Upper lobe of left lung (tissue), 6 donors: ENCODE measurements at regions not wholly inside any gene's neighbourhood (a gene's known extent, or its start where the extent isn't known, plus 50 kb on each side); places are given as distances from the start of the nearest gene placed in this dataset.

Experiments
- ATAC-seq, 2 donors: fragments of 200-7000 bp; cut with Tn5 transposase; one replicate each; pipeline ENCODE4 v1.9.1; 2022; ENCODE audit warnings: mild to moderate bottlenecking in 2 of 2, moderate library complexity in 2 of 2; ENCODE audit not compliant: low FRiP score in 2 of 2
- DNase-seq, 2 donors: peaks; one replicate each; pipeline ENCODE4 v3.0.0-alpha.2; 2019 to 2020
- H3K27ac ChIP-seq, 4 donors: fragments of 200-600 bp; sonication (generic); one replicate each; pipeline ENCODE4 v1.5.1; 2016 to 2019
- H3K27me3 ChIP-seq, 4 donors: fragments of 200-600 bp; sonication (generic); one replicate each; pipeline ENCODE4 v1.5.1; 2017 to 2019
- H3K36me3 ChIP-seq, 4 donors: fragments of 200-600 bp; sonication (generic); one replicate each; pipeline ENCODE4 v1.5.1; 2016 to 2019
- H3K4me1 ChIP-seq, 4 donors: fragments of 200-600 bp; sonication (generic); one replicate each; pipeline ENCODE4 v1.5.1; 2018 to 2019
- H3K4me3 ChIP-seq, 4 donors: fragments of 200-600 bp; sonication (generic); one replicate each; pipeline ENCODE4 v1.5.1; 2017 to 2019; ENCODE audit warnings: mild to moderate bottlenecking in 2 of 4, moderate library complexity in 1 of 4
- H3K9me3 ChIP-seq, 4 donors: fragments of 200-600 bp; sonication (generic); one replicate each; pipeline ENCODE4 v1.5.1; 2018 to 2019
- CTCF ChIP-seq, 6 experiments: fragments of 450-650 bp in 4 of 6; fragments of 200-600 bp in 2 of 6; sonication (generic) in 2 of 6; IDR thresholded peaks; one replicate each; pipeline ENCODE4 v1.5.1; 2016 to 2019; ENCODE audit warnings: antibody characterized with exemption in 6 of 6
- EP300 ChIP-seq, 4 donors: sonication (generic); formaldehyde crosslinking; IDR thresholded peaks; one replicate each; pipeline ENCODE4 v1.5.1; 2017; ENCODE audit warnings: antibody characterized with exemption in 4 of 4, control low read depth in 2 of 4
- POLR2A ChIP-seq, 4 donors: fragments of 450-650 bp; IDR thresholded peaks; one replicate each; pipeline ENCODE4 v1.5.1; 2016 to 2017; ENCODE audit warnings: antibody characterized with exemption in 4 of 4, mild to moderate bottlenecking in 2 of 4
- POLR2AphosphoS5 ChIP-seq, 2 donors: sonication (generic); formaldehyde crosslinking; IDR thresholded peaks; one replicate each; pipeline ENCODE4 v1.5.1; 2017; ENCODE audit warnings: antibody characterized with exemption in 2 of 2
- WGBS, 2 donors: methylation state at CpG; one replicate each; pipeline ENCODE4 v1.1.5; 2017 to 2018; 5-methylcytosine and 5-hydroxymethylcytosine counted together
- donor health status: DM: no; HTN: no; CAD: no; lungs with moderate emphysema.
- donor health status: DM: no; HTN: yes; CAD: no; lungs with severe emphysema.

GRCh38 chr2:114222344-114222743 lies 220.1 kb upstream of the DPP10 start:
- TF ChIP-seq POLR2AphosphoS5 (IDR thresholded peaks at IDR 0.05) (no peak), POLR2A (IDR thresholded peaks at IDR 0.05) (no peak), EP300 (IDR thresholded peaks at IDR 0.05) (no peak)
- DNase-seq, result no peak
- Histone ChIP-seq H3K4me1 (no peaks in the 10 kb centered on the region), H3K27ac (no peak overlapping the region), H3K4me3 (no peak overlapping the region), H3K9me3 (no peaks in the 10 kb centered on the region), H3K27me3 (no peaks in the 10 kb centered on the region), H3K36me3 (no peaks in the 10 kb centered on the region)
- ATAC-seq, result no peak
- 10 to 21% methylated on average over 1 of the region's 1 CpG for WGBS, 2 donors

GRCh38 chr2:114231921-114232320 lies 210.5 kb upstream of the DPP10 start:
- no peaks in the 10 kb centered on the region for H3K4me1 ChIP-seq
- no peak overlapping the region for H3K27ac ChIP-seq
- no peaks in the 10 kb centered on the region for H3K27me3 ChIP-seq
- TF ChIP-seq CTCF (IDR thresholded peaks at IDR 0.05), result no peak
- no peak for TF ChIP-seq POLR2AphosphoS5 (IDR thresholded peaks at IDR 0.05)
- TF ChIP-seq EP300 (IDR thresholded peaks at IDR 0.05), result no peak
- TF ChIP-seq POLR2A (IDR thresholded peaks at IDR 0.05), result no peak
- ATAC-seq, result no peak
- no peaks in the 10 kb centered on the region for H3K36me3 ChIP-seq
- no peak for DNase-seq
- peaks cover 0 to 6% (median 0%) of the 10 kb centered on the region in 4 donors for H3K9me3 ChIP-seq
- no peak overlapping the region for H3K4me3 ChIP-seq

GRCh38 chr2:114237331-114237730 lies 205.1 kb upstream of the DPP10 start:
- Histone ChIP-seq H3K27ac (no peak overlapping the region), H3K4me1 (no peaks in the 10 kb centered on the region), H3K27me3 (no peaks in the 10 kb centered on the region), H3K9me3 (peaks cover 0 to 6% (median 0%) of the 10 kb centered on the region in 4 donors), H3K4me3 (no peak overlapping the region), H3K36me3 (no peaks in the 10 kb centered on the region)
- ATAC-seq (no peak), DNase-seq (no peak)
- WGBS, 2 donors, result 92 to 93% methylated on average over 2 of the region's 2 CpGs
- TF ChIP-seq CTCF (IDR thresholded peaks at IDR 0.05), result no peak
- no peak for TF ChIP-seq POLR2A (IDR thresholded peaks at IDR 0.05)
- TF ChIP-seq EP300 (IDR thresholded peaks at IDR 0.05), result no peak
- no peak for TF ChIP-seq POLR2AphosphoS5 (IDR thresholded peaks at IDR 0.05)

GRCh38 chr2:114238910-114239559 lies 203.4 kb upstream of the DPP10 start:
- no peaks in the 10 kb centered on the region for H3K36me3 ChIP-seq
- H3K27me3 ChIP-seq, result no peaks in the 10 kb centered on the region
- no peak overlapping the region for H3K4me3 ChIP-seq
- no peak for DNase-seq
- ATAC-seq, result no peak
- peaks cover 0 to 6% (median 0%) of the 10 kb centered on the region in 4 donors for H3K9me3 ChIP-seq
- H3K27ac ChIP-seq, result no peak overlapping the region
- 58 to 63% methylated on average over 3 of the region's 3 CpGs for WGBS, 2 donors
- no peak for TF ChIP-seq CTCF (IDR thresholded peaks at IDR 0.05)
- TF ChIP-seq EP300 (IDR thresholded peaks at IDR 0.05), result no peak
- no peak for TF ChIP-seq POLR2AphosphoS5 (IDR thresholded peaks at IDR 0.05)
- TF ChIP-seq POLR2A (IDR thresholded peaks at IDR 0.05), result no peak
- H3K4me1 ChIP-seq, result no peaks in the 10 kb centered on the region

- H3K36me3 ChIP-seq, result no peaks in the 10 kb centered on the region
- H3K27me3 ChIP-seq, result no peaks in the 10 kb centered on the region
- no peak for DNase-seq
- no peaks in the 10 kb centered on the region for H3K4me1 ChIP-seq
- ATAC-seq, result no peak
- 72 to 79% methylated on average over 3 of the region's 3 CpGs for WGBS, 2 donors
- TF ChIP-seq POLR2AphosphoS5 (IDR thresholded peaks at IDR 0.05) (no peak), CTCF (IDR thresholded peaks at IDR 0.05) (no peak), EP300 (IDR thresholded peaks at IDR 0.05) (no peak), POLR2A (IDR thresholded peaks at IDR 0.05) (no peak)
- no peak overlapping the region for H3K4me3 ChIP-seq
- H3K9me3 ChIP-seq, result no peaks in the 10 kb centered on the region
- no peak overlapping the region for H3K27ac ChIP-seq
These were observed 193.8 kb upstream of the DPP10 start for GRCh38 chr2:114248648-114249047.
